C4-2B (cell line): ENCODE measurements at regions not wholly inside any gene's neighbourhood (a gene's known extent, or its start where the extent isn't known, plus 50 kb on each side); places are given as distances from the start of the nearest gene placed in this dataset.

ENCODE experiments used
- ZFX ChIP-seq: fragments of 450-650 bp; IDR thresholded peaks from 2 replicates; pipeline ENCODE4 v1.6.1; 2017
- TF ChIP-seq, protein P1 (sequence below): fragments of 450-650 bp; conservative IDR thresholded peaks from 2 replicates; pipeline ENCODE4 v1.5.1; 2017; ENCODE audit warnings: mild to moderate bottlenecking

DNA sequence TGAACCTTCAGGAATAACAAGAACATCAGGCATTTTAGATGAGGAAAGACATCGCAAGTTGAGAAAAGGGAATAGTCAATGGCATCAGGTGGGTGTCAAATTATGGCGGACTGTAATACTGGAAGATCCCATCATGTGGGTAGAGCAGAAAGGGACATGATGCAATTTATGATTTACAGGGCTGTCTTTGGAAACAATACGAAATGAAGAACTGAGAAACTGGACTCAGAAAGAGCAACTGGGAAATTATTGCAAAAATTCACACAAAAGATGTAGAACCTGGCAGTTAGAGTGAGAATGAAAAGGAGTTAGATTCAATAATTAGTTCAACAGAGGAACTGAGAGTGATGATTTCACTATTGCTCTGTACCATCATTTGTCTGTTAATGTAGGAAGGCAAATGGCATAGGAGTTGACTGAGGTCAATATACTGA, 1635.0 kb upstream of the ACVR2A start:
- TF ChIP-seq, protein P1, sequence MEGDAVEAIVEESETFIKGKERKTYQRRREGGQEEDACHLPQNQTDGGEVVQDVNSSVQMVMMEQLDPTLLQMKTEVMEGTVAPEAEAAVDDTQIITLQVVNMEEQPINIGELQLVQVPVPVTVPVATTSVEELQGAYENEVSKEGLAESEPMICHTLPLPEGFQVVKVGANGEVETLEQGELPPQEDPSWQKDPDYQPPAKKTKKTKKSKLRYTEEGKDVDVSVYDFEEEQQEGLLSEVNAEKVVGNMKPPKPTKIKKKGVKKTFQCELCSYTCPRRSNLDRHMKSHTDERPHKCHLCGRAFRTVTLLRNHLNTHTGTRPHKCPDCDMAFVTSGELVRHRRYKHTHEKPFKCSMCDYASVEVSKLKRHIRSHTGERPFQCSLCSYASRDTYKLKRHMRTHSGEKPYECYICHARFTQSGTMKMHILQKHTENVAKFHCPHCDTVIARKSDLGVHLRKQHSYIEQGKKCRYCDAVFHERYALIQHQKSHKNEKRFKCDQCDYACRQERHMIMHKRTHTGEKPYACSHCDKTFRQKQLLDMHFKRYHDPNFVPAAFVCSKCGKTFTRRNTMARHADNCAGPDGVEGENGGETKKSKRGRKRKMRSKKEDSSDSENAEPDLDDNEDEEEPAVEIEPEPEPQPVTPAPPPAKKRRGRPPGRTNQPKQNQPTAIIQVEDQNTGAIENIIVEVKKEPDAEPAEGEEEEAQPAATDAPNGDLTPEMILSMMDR: no peak
- no peak for TF ChIP-seq ZFX
